ENCODE measurements at regions not wholly inside any gene's neighbourhood (a gene's known extent, or its start where the extent isn't known, plus 50 kb on each side); places are given as distances from the start of the nearest gene placed in this dataset.

- TF ChIP-seq CTCF (IDR thresholded peaks at IDR 0.05) (no peak), POLR2A (IDR thresholded peaks at IDR 0.05) (no peak)
Measured at GRCh38 chr3:164459521-164460151, 618.7 kb downstream of the SI start.
